Peyer's patch (tissue), 4 donors: ENCODE measurements at regions not wholly inside any gene's neighbourhood (a gene's known extent, or its start where the extent isn't known, plus 50 kb on each side); places are given as distances from the start of the nearest gene placed in this dataset.

ENCODE experiments used
- DNase-seq, 3 donors: peaks; one replicate each; pipeline ENCODE4 v3.0.0-alpha.2; 2017 to 2019
- H3K27ac ChIP-seq, 4 donors: fragments of 200-600 bp; sonication (generic); one replicate each; pipeline ENCODE4 v1.5.1; 2016 to 2019
- H3K27me3 ChIP-seq, 2 donors: fragments of 200-600 bp; sonication (generic); one replicate each; pipeline ENCODE4 v1.5.1; 2019
- H3K36me3 ChIP-seq, 3 donors: fragments of 200-600 bp; sonication (generic); one replicate each; pipeline ENCODE4 v1.5.1; 2016 to 2019
- H3K4me1 ChIP-seq, 4 donors: fragments of 200-600 bp; sonication (generic); one replicate each; pipeline ENCODE4 v1.5.1; 2016 to 2019
- H3K4me3 ChIP-seq, 4 donors: fragments of 200-600 bp; sonication (generic); 1 replicate in 3 of 4; 2 replicates in 1 of 4; pipeline ENCODE4 v1.5.1; 2016 to 2019; ENCODE audit warnings: mild to moderate bottlenecking in 1 of 4
- H3K9me3 ChIP-seq, 4 donors: fragments of 200-600 bp; sonication (generic); one replicate each; pipeline ENCODE4 v1.5.1; 2016 to 2019; ENCODE audit warnings: mild to moderate bottlenecking in 1 of 4
- CTCF ChIP-seq, 6 experiments: fragments of 450-650 bp in 4 of 6; fragments of 200-600 bp in 2 of 6; sonication (generic) in 1 of 6; IDR thresholded peaks; one replicate each; pipeline ENCODE4 v1.5.1; 2017 to 2019; ENCODE audit warnings: antibody characterized with exemption in 6 of 6, mild to moderate bottlenecking in 3 of 6, moderate library complexity in 1 of 6
- POLR2A ChIP-seq, 2 donors: fragments of 450-650 bp; IDR thresholded peaks; one replicate each; pipeline ENCODE4 v1.5.1; 2017; ENCODE audit warnings: antibody characterized with exemption in 2 of 2, mild to moderate bottlenecking in 2 of 2, moderate library complexity in 2 of 2

GRCh38 chr5:110159202-110159601, 469.5 kb downstream of the MAN2A1 start:
- TF ChIP-seq CTCF (IDR thresholded peaks at IDR 0.05) (no peak), POLR2A (IDR thresholded peaks at IDR 0.05) (no peak)

DNA sequence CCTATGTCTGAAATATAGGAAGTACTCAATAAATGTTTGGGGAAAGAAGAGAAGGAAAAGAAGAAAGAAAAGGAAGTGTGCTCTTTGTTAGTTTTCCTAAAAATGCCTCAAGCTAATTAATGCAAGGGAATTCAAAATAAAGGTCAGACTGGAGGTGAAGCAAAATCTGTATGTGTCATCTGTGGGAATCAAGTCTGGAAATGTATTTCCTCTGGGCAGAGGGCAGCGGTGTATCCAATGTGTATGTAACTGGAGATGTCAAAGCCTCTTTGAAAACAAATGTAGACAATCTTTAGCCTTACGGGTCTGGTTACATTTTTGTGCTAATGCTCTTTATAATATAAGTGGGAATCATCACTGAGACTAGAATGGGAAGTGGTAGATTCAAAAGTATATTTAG, 471.4 kb downstream of the MAN2A1 start:
- Histone ChIP-seq H3K27ac (no peak overlapping the region), H3K9me3 (no peaks in the 10 kb centered on the region), H3K4me1 (no peaks in the 10 kb centered on the region), H3K27me3 (no peaks in the 10 kb centered on the region), H3K36me3 (no peaks in the 10 kb centered on the region), H3K4me3 (no peak overlapping the region)
- no peak for TF ChIP-seq POLR2A (IDR thresholded peaks at IDR 0.05)
- TF ChIP-seq CTCF (IDR thresholded peaks at IDR 0.05): no peak
- no peak for DNase-seq

More at GRCh38 chr5:110159202-110159601, 469.5 kb downstream of the MAN2A1 start:
- Histone ChIP-seq H3K27me3 (no peaks in the 10 kb centered on the region), H3K9me3 (no peaks in the 10 kb centered on the region), H3K27ac (no peak overlapping the region), H3K4me1 (no peaks in the 10 kb centered on the region), H3K4me3 (no peak overlapping the region), H3K36me3 (no peaks in the 10 kb centered on the region)
- DNase-seq: no peak

- TF ChIP-seq POLR2A (IDR thresholded peaks at IDR 0.05) (no peak), CTCF (IDR thresholded peaks at IDR 0.05) (no peak)
- Histone ChIP-seq H3K27ac (no peak overlapping the region), H3K4me1 (no peaks in the 10 kb centered on the region), H3K4me3 (no peak overlapping the region), H3K27me3 (no peaks in the 10 kb centered on the region), H3K9me3 (peaks cover 0 to 2% (median 0%) of the 10 kb centered on the region in 4 donors), H3K36me3 (no peaks in the 10 kb centered on the region)
- no peak for DNase-seq
Observed at GRCh38 chr5:110165366-110165765, 475.6 kb downstream of the MAN2A1 start.

DNA sequence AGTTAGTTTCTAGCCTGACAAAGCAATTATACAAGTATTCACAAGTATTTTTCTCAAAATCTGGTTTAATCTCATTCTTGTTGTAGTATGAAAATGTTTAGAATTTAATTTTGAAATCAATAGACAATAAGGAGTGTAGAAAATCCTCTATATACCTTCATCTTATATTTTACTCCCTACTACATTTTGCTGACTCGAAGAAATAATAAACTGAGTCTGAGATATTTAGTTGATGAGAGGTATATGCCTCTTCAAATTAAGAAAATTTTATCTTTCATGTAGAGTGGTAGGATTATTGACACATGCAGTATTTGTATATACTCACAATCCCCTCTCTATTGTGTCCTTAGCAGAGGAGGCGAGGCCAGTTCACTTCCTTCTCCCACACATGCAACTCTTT, 477.7 kb downstream of the MAN2A1 start:
- H3K27ac ChIP-seq: no peak overlapping the region
- H3K4me3 ChIP-seq: no peak overlapping the region
- peaks cover 0 to 4% (median 0%) of the 10 kb centered on the region in 4 donors for H3K9me3 ChIP-seq
- H3K36me3 ChIP-seq: no peaks in the 10 kb centered on the region
- TF ChIP-seq POLR2A (IDR thresholded peaks at IDR 0.05) (no peak), CTCF (IDR thresholded peaks at IDR 0.05) (no peak)
- H3K27me3 ChIP-seq: no peaks in the 10 kb centered on the region
- DNase-seq: no peak
- no peaks in the 10 kb centered on the region for H3K4me1 ChIP-seq

DNA sequence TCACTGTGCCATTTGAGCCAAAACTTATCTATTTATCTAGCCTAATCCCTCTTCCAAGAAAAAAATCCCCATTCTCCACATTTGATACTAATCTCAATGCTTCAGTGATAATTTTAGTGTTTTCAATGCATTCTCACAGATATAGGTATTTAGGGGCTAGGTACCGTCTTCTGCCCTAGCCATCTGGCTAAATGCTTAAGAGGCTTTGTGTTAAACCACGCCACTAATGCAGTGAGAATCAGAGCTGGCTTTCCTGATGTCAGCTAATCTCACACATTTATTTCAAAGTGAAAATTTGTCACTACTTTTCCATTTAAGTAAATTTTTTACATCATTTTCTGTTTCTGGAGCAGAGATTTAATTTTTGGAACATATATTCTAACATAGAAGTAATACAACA, 479.7 kb downstream of the MAN2A1 start:
- peaks cover 0 to 4% (median 0%) of the 10 kb centered on the region in 4 donors for H3K9me3 ChIP-seq
- no peak overlapping the region for H3K4me3 ChIP-seq
- TF ChIP-seq CTCF (IDR thresholded peaks at IDR 0.05) (no peak), POLR2A (IDR thresholded peaks at IDR 0.05) (no peak)
- H3K4me1 ChIP-seq: no peaks in the 10 kb centered on the region
- H3K27ac ChIP-seq: no peak overlapping the region
- no peak for DNase-seq
- no peaks in the 10 kb centered on the region for H3K27me3 ChIP-seq
- no peaks in the 10 kb centered on the region for H3K36me3 ChIP-seq

GRCh38 chr5:110177729-110178128, 488.0 kb downstream of the MAN2A1 start:
- TF ChIP-seq CTCF (IDR thresholded peaks at IDR 0.05): no peak
- no peak for TF ChIP-seq POLR2A (IDR thresholded peaks at IDR 0.05)

More at GRCh38 chr5:110177729-110178128, 488.0 kb downstream of the MAN2A1 start:
- Histone ChIP-seq H3K4me3 (no peak overlapping the region), H3K27ac (no peak overlapping the region), H3K9me3 (no peaks in the 10 kb centered on the region), H3K27me3 (no peaks in the 10 kb centered on the region), H3K4me1 (no peaks in the 10 kb centered on the region), H3K36me3 (no peaks in the 10 kb centered on the region)
- no peak for DNase-seq
